ENCODE measurements at regions not wholly inside any gene's neighbourhood (a gene's known extent, or its start where the extent isn't known, plus 50 kb on each side); places are given as distances from the start of the nearest gene placed in this dataset.

GRCh38 chr9:106577121-106577520, 285.8 kb upstream of the ZNF462 start:
- TF ChIP-seq ZNF274 (IDR thresholded peaks at IDR 0.05; ENCODE audit: borderline replicate concordance, extremely low read depth, low read length) = no peak
- TF ChIP-seq TAF1 (IDR thresholded peaks at IDR 0.05; ENCODE audit: low read depth, low read length) = no peak
- TF ChIP-seq CTCF (IDR thresholded peaks at IDR 0.05; ENCODE audit: control extremely low read depth in 1 of 3, insufficient read depth in 1 of 3, low read depth in 1 of 3, low read length in 3 of 3) = no peak
- no peak for TF ChIP-seq MAX (IDR thresholded peaks at IDR 0.05)
- no peak for TF ChIP-seq CREB1 (IDR thresholded peaks at IDR 0.05)
- no peak for TF ChIP-seq POLR2A (IDR thresholded peaks at IDR 0.05; ENCODE audit: control extremely low read depth in 1 of 2, low read depth in 2 of 2, low read length in 2 of 2)
- no peak for TF ChIP-seq POLR2AphosphoS5 (IDR thresholded peaks at IDR 0.05; ENCODE audit: low read depth, low read length)
- no peak for TF ChIP-seq EZH2 (IDR thresholded peaks at IDR 0.05; ENCODE audit: low read depth, low read length, severe bottlenecking)
- no peak for TF ChIP-seq FOSL1 (IDR thresholded peaks at IDR 0.05; ENCODE audit: insufficient read depth, low read depth, low read length)
- no peak for TF ChIP-seq GABPA (IDR thresholded peaks at IDR 0.05; ENCODE audit: borderline replicate concordance, insufficient read depth, low read length)
- no peak for TF ChIP-seq SIX5 (IDR thresholded peaks at IDR 0.05; ENCODE audit: low read depth, low read length)
- TF ChIP-seq SAP30 (IDR thresholded peaks at IDR 0.05; ENCODE audit: insufficient read depth, insufficient replicate concordance, low read length) = no peak

Data from H1 (cell line).